NB4 (cell line): ENCODE measurements at regions not wholly inside any gene's neighbourhood (a gene's known extent, or its start where the extent isn't known, plus 50 kb on each side); places are given as distances from the start of the nearest gene placed in this dataset.

Experiments
- CTCF ChIP-seq: IDR thresholded peaks from one replicate; pipeline ENCODE4 v1.5.1; 2012; ENCODE audit warnings: low read depth, low read length
- MAX ChIP-seq: IDR thresholded peaks from 2 replicates; pipeline ENCODE4 v1.6.1; 2011; ENCODE audit warnings: low read depth, low read length
- MYC ChIP-seq: IDR thresholded peaks from 2 replicates; pipeline ENCODE4 v1.6.1; 2011; ENCODE audit warnings: low read depth, low read length
- POLR2A ChIP-seq: IDR thresholded peaks from 2 replicates; pipeline ENCODE4 v1.6.1; 2011; ENCODE audit warnings: mild to moderate bottlenecking; ENCODE audit not compliant: insufficient read length; ENCODE audit errors: extremely low read depth

GRCh38 chr13:79121286-79121685 is 284.8 kb downstream of the RBM26 start:
- no peak for TF ChIP-seq POLR2A
- TF ChIP-seq CTCF: no peak
- TF ChIP-seq MAX: no peak
- TF ChIP-seq MYC: no peak
